Suprapubic skin (tissue), 4 donors: ENCODE measurements at regions not wholly inside any gene's neighbourhood (a gene's known extent, or its start where the extent isn't known, plus 50 kb on each side); places are given as distances from the start of the nearest gene placed in this dataset.
A peak's percentile ranks its signal among the peaks of the same experiment; 100 is the strongest.

ENCODE experiments used
- CTCF ChIP-seq, 2 donors: fragments of 200-600 bp in 1 of 2; fragments of 450-650 bp in 1 of 2; sonication (generic) in 1 of 2; IDR thresholded peaks; one replicate each; pipeline ENCODE4 v1.5.1; 2016 to 2019; ENCODE audit warnings: antibody characterized with exemption in 2 of 2, mild to moderate bottlenecking in 1 of 2, moderate library complexity in 1 of 2
- EP300 ChIP-seq: sonication (generic); formaldehyde crosslinking; IDR thresholded peaks from one replicate; pipeline ENCODE4 v1.6.1; 2017; ENCODE audit warnings: antibody characterized with exemption
- POLR2A ChIP-seq, 2 donors: fragments of 450-650 bp; IDR thresholded peaks; one replicate each; pipeline ENCODE4 v1.6.1; 2017; ENCODE audit warnings: antibody characterized with exemption in 2 of 2, mild to moderate bottlenecking in 2 of 2, moderate library complexity in 2 of 2
- POLR2AphosphoS5 ChIP-seq, 3 donors: sonication (generic); formaldehyde crosslinking; IDR thresholded peaks; one replicate each; pipeline ENCODE4 v1.6.1; 2017; ENCODE audit warnings: antibody characterized with exemption in 3 of 3

GRCh38 chr1:207240325-207241101 lies 81.0 kb upstream of the CD55 start:
- TF ChIP-seq EP300, result no peak
- no peak for TF ChIP-seq POLR2A (IDR thresholded peaks at IDR 0.05)
- no peak for TF ChIP-seq CTCF (IDR thresholded peaks at IDR 0.05)
- peak in 2 of 3 donors; percentile 46 to 64 for TF ChIP-seq POLR2AphosphoS5 (IDR thresholded peaks at IDR 0.05)
